NCI-H69 (cell line): ENCODE measurements at regions not wholly inside any gene's neighbourhood (a gene's known extent, or its start where the extent isn't known, plus 50 kb on each side); places are given as distances from the start of the nearest gene placed in this dataset.

Experiments
- DNase-seq: peaks from one replicate; lab custom pipeline; 2025; lab: John Stamatoyannopoulos, UW

GRCh38 chr3:135393898-135394525, 571.5 kb upstream of the PPP2R3A start:
- no peak for DNase-seq

DNA sequence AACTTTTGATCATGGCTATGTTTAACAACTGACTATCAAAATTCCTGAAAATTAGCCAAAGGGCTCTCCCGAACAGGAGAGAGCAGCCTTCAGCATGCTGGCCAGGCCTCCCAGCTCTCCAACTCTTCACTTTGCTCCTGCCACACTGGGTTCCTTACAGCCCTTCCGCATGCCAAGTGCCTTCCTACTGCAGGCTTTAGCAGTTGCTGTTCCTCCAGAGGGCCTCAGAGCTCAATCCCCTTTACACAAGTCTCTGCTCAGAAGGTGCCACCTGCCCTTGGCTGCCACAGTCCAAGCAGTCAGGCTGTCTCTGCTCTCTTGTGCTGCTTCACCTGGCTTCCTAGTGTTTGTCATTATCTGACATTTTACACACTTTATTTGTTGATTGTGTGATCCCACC, 553.1 kb upstream of the PPP2R3A start:
- peak; percentile 30 for DNase-seq

DNA sequence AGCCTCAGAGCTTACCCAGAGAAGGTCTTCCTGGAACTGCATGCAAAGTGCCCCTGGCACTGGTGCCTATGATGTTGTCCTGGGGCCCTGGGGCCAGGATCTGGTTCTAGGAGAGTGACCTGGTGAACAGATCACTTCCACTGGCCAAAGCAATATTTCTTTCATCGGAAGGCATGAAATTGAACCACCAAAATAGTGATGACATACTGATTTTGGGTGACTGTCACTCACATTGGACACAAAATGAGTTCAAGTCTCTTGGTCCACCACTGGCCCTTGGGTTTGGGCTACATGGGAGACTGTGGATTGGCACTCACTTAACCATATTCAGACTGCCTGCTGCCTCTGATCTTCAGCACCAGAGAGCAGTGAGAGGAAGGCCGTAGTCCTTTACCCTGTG, 549.3 kb upstream of the PPP2R3A start:
- no peak for DNase-seq

- DNase-seq, result no peak
Measured at GRCh38 chr3:135419155-135419554, 546.4 kb upstream of the PPP2R3A start.

- peak; percentile 14 for DNase-seq
Measured at GRCh38 chr3:135426508-135426907, 539.0 kb upstream of the PPP2R3A start.

DNA sequence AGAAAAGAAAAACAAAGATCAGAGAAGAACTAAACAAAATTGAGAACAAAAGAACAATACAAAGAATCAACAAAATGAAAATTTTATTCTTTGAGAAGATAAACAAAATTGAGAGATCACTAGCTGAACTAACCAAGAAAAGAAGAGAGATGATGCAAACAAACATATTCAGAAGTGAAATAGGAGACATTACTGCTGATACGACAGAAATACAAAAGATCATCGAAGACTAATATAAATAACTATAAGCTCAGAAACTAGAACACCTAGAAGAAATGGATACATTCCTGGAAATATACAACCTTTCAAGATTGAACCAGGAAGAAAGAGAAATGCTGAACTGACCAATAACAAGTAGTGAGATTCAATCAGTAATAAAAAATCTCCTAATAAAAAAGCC, 533.1 kb upstream of the PPP2R3A start:
- DNase-seq, result no peak

- DNase-seq, result peak; percentile 39
Measured at GRCh38 chr3:135438889-135439597, 526.5 kb upstream of the PPP2R3A start.

DNA sequence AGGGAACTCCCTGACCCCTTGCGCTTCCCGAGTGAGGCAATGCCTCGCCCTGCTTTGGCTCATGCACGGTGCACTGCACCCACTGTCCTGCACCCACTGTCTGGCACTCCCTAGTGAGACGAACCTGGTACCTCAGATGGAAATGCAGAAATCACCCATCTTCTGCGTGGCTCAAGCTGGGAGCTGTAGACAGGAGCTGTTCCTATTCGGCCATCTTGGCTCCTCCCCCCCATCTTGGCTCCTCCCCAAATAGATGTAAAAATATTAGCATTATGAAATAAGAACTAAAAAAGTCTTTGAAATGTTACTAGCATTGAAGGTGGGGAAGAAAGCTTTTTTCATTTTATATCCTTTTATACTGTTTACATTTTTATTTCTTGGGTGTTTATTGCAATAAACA, 525.9 kb upstream of the PPP2R3A start:
- DNase-seq, result peak; percentile 5

- DNase-seq, result peak; percentile 8
Measured at GRCh38 chr3:135440233-135440632, 525.3 kb upstream of the PPP2R3A start.

- DNase-seq, result no peak
Measured at GRCh38 chr3:135440746-135441145, 524.8 kb upstream of the PPP2R3A start.

DNA sequence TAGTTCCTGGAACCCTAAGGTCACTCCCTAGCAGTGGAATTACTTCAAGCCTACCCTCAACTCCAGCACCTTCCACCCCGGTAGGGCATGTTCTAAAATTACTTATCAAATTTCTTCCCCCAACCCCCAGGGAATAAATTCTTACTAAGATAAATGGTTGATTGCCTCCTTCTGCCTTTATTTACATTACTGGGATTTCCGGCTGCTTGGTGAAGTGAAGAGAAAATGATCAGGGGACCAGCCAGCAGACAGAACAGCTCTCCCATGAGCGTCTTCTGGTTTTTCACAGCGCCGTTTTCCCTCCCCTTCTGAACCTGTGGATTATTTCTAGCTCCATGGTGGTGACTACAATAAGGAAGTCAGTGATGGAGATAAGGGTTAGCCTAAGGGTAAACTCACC, 521.5 kb upstream of the PPP2R3A start:
- no peak for DNase-seq

- DNase-seq, result no peak
Measured at GRCh38 chr3:135447483-135447882, 518.0 kb upstream of the PPP2R3A start.

DNA sequence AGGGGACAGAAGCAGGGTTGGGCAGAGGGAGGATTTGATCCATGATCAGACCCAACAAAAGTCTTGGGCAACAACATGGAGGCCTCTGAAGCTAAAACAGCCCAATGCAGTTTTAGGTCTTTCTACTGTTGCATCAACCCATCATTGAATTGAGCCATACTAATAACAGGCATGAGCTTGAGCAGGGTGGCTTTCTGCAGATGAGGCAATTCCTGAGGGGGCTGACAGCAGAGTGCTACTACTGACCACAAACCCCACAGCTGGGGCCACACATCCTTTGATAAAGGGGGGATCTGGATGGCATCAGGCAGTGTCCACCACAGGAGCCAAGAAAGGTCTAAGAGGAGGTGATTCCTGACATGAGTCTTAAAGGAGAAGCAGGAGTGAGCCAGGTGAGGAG, 517.0 kb upstream of the PPP2R3A start:
- DNase-seq, result no peak

DNA sequence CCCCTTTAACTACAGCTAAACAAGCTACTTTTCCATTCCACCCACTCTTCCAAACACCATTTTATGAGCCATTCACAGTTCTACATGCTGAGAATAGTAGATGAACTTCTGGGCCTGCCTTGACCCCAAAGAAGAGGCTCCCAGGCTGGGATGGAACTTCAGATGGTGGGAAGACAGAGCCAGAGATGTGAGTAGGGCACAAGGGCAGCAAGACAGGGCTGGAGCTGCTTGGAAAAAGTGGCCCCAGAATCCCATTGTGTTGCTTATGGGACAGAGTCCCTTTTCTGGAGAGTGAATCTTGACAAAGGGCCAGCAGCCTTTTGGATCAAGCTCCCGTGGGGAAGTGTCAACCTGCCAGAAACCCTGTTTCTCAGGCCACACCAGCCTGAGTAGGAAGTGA, 516.5 kb upstream of the PPP2R3A start:
- no peak for DNase-seq

GRCh38 chr3:135451037-135451785, 514.3 kb upstream of the PPP2R3A start:
- no peak for DNase-seq

- DNase-seq, result no peak
Measured at GRCh38 chr3:135452881-135453280, 512.6 kb upstream of the PPP2R3A start.

DNA sequence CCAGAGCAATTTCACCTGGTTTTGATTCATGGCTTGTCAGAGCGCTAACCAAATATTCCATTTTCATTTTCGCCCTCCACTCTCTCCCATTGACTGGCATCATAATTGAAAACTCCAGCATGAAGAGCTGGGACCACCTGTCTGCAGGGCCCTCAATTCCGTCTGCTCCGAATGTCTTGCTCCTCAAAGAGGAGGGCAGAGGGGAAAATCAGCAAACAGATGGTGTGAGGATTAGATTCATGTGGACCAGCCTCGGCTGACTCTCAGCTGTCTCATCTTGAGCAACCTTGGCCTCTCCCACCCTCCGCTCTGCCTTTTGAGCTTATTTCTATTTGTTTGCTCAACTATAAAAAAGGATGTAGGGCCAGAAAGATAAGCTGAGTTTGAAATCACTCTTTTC, 512.2 kb upstream of the PPP2R3A start:
- DNase-seq, result no peak

DNA sequence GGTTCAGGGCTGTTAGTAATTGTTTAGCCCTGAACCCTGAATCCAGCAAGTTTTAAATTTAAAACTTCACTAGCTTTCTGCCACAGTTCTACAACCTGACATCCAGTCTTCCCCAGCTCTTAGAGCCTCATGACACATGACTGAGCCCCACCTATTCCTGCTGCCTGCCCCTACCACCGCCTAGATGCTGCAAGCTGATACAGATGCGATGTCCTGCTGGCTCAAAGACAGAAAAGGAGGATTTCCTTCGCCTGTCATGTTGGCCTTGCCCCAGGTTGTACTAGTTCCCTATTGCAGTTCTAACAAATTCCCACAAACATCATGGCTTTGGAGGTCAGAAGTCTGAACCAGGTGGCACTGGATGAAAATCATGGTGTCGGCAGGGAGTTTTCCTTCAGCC, 510.6 kb upstream of the PPP2R3A start:
- DNase-seq, result no peak

- peak; percentile 91 for DNase-seq
Measured at GRCh38 chr3:135456108-135456790, 509.3 kb upstream of the PPP2R3A start.

DNA sequence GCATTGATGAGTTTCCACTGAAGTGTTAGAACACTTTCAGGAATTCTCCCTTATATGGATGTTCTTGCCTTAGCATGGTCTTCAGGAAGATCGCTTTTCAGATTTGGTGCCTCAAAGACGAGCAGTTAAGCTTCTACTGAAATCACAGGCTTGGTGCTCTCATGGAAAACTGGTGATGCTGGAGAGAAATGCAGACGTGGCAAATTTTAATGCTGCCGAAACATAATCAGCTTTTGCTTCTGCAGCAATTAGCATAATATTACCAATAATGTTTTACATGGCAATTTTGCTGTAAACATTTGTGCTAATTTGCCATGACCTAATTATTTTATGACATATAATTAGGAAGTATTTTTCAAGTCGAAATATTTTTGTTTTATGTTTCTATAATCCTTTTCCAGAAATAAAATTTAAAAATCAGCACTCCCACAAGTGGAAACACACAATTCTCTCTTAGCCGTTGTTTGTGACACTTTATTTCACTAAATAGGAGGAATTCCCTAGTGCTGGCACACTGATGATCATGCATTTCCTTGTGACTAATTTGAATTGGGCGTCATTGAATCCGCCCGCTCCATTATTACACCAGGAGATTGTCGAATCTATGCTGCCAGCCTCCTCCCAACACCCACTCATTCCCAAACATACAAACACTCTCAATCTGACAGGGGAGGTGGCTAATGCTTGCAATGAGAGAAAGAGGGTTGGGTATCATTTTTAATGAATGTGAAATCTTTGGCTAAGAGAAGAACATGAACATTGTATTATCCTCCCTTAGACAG, 506.8 kb upstream of the PPP2R3A start:
- no peak for DNase-seq

DNA sequence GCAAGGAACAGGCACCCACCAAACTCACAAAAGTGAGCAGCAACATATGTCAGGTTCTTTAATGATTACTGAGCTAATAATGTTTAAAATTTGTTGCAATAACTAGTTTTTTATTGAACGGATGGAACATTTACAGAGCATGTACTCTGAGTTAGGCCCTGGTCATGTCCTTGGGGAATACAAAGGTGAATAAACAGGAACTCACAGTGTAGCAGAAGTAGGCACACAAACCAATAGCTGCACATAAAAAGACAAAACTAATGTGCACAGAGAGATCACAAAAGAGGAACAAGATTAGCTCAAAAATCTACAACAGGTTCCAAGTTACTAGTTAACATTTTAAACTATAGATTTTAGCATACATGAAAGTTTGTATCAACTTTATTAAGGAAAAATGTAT, 505.3 kb upstream of the PPP2R3A start:
- no peak for DNase-seq

- DNase-seq, result no peak
Measured at GRCh38 chr3:135471911-135472310, 493.6 kb upstream of the PPP2R3A start.
